SK-N-SH (cell line): ENCODE measurements at regions not wholly inside any gene's neighbourhood (a gene's known extent, or its start where the extent isn't known, plus 50 kb on each side); places are given as distances from the start of the nearest gene placed in this dataset.
"Not testable (repeated sequence)": the region's sequence is repeated elsewhere in the genome, so short reads cannot be mapped to it uniquely, and the experiment has no call there.

Source experiments
- CTCF ChIA-PET: fragments of 300-600, 350-600 bp; formaldehyde crosslinking; extraction: SDS; loops from one replicate; lab custom pipeline; 2021; lab: Yijun Ruan, JAX
- POLR2A ChIA-PET: fragments of 350-600 bp; sonication (Branson Sonifier 250); formaldehyde crosslinking; extraction: SDS; loops from one replicate; lab custom pipeline; 2020; ENCODE audit warnings: antibody characterized with exemption, inconsistent platforms; lab: Yijun Ruan, JAX
- DNase-seq: peaks from one replicate; pipeline ENCODE4 v3.0.0; 2012
- H2AFZ ChIP-seq: fragments of 200-600 bp; sonication (generic); 2 replicates; pipeline ENCODE4 v1.8.1; 2016; ENCODE audit warnings: antibody characterized with exemption, mild to moderate bottlenecking, low read depth
- H3F3A ChIP-seq: fragments of 200-600 bp; sonication (generic); replicated peaks from 2 replicates; pipeline ENCODE3; 2016; ENCODE audit warnings: antibody characterized with exemption, mild to moderate bottlenecking; ENCODE audit not compliant: insufficient read depth
- H3K27ac ChIP-seq, 2 experiments: fragments of 200-500 bp in 1 of 2; fragments of 200-600 bp in 1 of 2; sonication (Bioruptor generic) in 1 of 2; sonication (generic), shearing (Covaris generic) in 1 of 2; 2 replicates each; pipeline versions ENCODE4 v1.5.1 to v1.6.1; 2014 to 2016; ENCODE audit warnings: low read depth in 2 of 2, inconsistent platforms in 1 of 2, low read length in 1 of 2, mild to moderate bottlenecking in 1 of 2, mixed read lengths in 1 of 2
- H3K27me3 ChIP-seq: fragments of 200-600 bp; sonication (generic), shearing (Covaris generic); 2 replicates; pipeline ENCODE4 v1.6.1; 2016; ENCODE audit warnings: mixed run types; ENCODE audit not compliant: insufficient read depth
- H3K36me3 ChIP-seq, 2 experiments: fragments of 200-500 bp in 1 of 2; fragments of 200-600 bp in 1 of 2; sonication (Bioruptor generic) in 1 of 2; sonication (generic) in 1 of 2; replicated peaks in 1 of 2; 2 replicates each; pipeline versions ENCODE3 to v1.5.1; 2014 to 2016; ENCODE audit warnings: low read length in 1 of 2, mild to moderate bottlenecking in 1 of 2; ENCODE audit not compliant: insufficient read depth in 2 of 2, control insufficient read depth in 1 of 2
- H3K4me1 ChIP-seq, 2 experiments: fragments of 200-500 bp in 1 of 2; fragments of 200-600 bp in 1 of 2; sonication (Bioruptor generic) in 1 of 2; sonication (generic), shearing (Covaris generic) in 1 of 2; 2 replicates each; pipeline versions ENCODE4 v1.5.1 to v1.6.1; 2014 to 2016; ENCODE audit warnings: low read depth in 1 of 2, low read length in 1 of 2, mixed run types in 1 of 2; ENCODE audit not compliant: insufficient read depth in 2 of 2, control insufficient read depth in 1 of 2
- H3K4me2 ChIP-seq: fragments of 200-600 bp; sonication (generic), shearing (Covaris generic); 2 replicates; pipeline ENCODE4 v1.6.1; 2017; ENCODE audit warnings: mixed run types
- H3K4me3 ChIP-seq, 2 experiments: fragments of 200-500 bp in 1 of 2; fragments of 200-600 bp in 1 of 2; sonication (Bioruptor generic) in 1 of 2; sonication (generic), shearing (Covaris generic) in 1 of 2; 2 replicates each; pipeline versions ENCODE4 v1.5.1 to v1.8.1; 2014 to 2016; ENCODE audit warnings: low read depth in 2 of 2, inconsistent platforms in 1 of 2, low read length in 1 of 2, mild to moderate bottlenecking in 1 of 2, mixed read lengths in 1 of 2, moderate library complexity in 1 of 2
- H3K79me2 ChIP-seq: fragments of 200-600 bp; sonication (generic); 2 replicates; pipeline ENCODE4 v1.8.1; 2017; ENCODE audit warnings: mild to moderate bottlenecking; ENCODE audit not compliant: insufficient read depth
- H3K9ac ChIP-seq: fragments of 200-600 bp; sonication (generic); 2 replicates; pipeline ENCODE4 v1.6.1; 2017; ENCODE audit warnings: mixed run types
- H3K9me2 ChIP-seq: fragments of 200-600 bp; sonication (generic); 2 replicates; pipeline ENCODE4 v1.6.1; 2017; ENCODE audit warnings: mixed run types
- H3K9me3 ChIP-seq: fragments of 200-600 bp; sonication (generic); 2 replicates; pipeline ENCODE4 v1.6.1; 2017; ENCODE audit warnings: mixed run types, mild to moderate bottlenecking, moderate library complexity
- H4K20me1 ChIP-seq: fragments of 200-600 bp; sonication (generic); 2 replicates; pipeline ENCODE4 v1.6.1; 2017; ENCODE audit warnings: mild to moderate bottlenecking, mixed run types; ENCODE audit not compliant: insufficient read depth
- MXI1 ChIP-seq: IDR thresholded peaks from 2 replicates; pipeline ENCODE4 v1.6.1; 2012; ENCODE audit warnings: mild to moderate bottlenecking, low read depth, low read length, improper control_type of control experiment
- NFIC ChIP-seq: IDR thresholded peaks from 2 replicates; pipeline ENCODE4 v1.4.0; 2012; ENCODE audit warnings: borderline replicate concordance
- RCOR1 ChIP-seq: fragments of 150-350 bp; IDR thresholded peaks from 2 replicates; pipeline ENCODE4 v1.6.1; 2017; ENCODE audit warnings: antibody characterized with exemption, low read length
- RFX5 ChIP-seq: IDR thresholded peaks from 2 replicates; pipeline ENCODE4 v1.6.1; 2012; ENCODE audit warnings: mild to moderate bottlenecking, improper control_type of control experiment, low read length
- RXRA ChIP-seq: IDR thresholded peaks from 2 replicates; pipeline ENCODE4 v1.4.0; 2012; ENCODE audit warnings: low read depth, mild to moderate bottlenecking, borderline replicate concordance
- SIN3A ChIP-seq: IDR thresholded peaks from 2 replicates; pipeline ENCODE4 v1.6.1; 2012; ENCODE audit warnings: low read depth, mild to moderate bottlenecking, low read length, moderate library complexity, borderline replicate concordance
- TAF1 ChIP-seq: IDR thresholded peaks from 2 replicates; pipeline ENCODE4 v1.6.1; 2012; ENCODE audit warnings: low read depth, mild to moderate bottlenecking, low read length, moderate library complexity, borderline replicate concordance
- YY1 ChIP-seq: IDR thresholded peaks from 2 replicates; pipeline ENCODE4 v1.4.0; 2012; ENCODE audit warnings: low read depth, mild to moderate bottlenecking
- whole genome bisulfite sequencing: methylation state at CpG from one replicate; pipeline ENCODE4 v1.1.6; 2017; ENCODE audit warnings: low lambda C conversion rate; 5-methylcytosine and 5-hydroxymethylcytosine counted together
- TF ChIP-seq, protein P1 (sequence below): IDR thresholded peaks from 2 replicates; pipeline ENCODE4 v1.4.0; 2012; ENCODE audit warnings: low read depth, borderline replicate concordance

DNA sequence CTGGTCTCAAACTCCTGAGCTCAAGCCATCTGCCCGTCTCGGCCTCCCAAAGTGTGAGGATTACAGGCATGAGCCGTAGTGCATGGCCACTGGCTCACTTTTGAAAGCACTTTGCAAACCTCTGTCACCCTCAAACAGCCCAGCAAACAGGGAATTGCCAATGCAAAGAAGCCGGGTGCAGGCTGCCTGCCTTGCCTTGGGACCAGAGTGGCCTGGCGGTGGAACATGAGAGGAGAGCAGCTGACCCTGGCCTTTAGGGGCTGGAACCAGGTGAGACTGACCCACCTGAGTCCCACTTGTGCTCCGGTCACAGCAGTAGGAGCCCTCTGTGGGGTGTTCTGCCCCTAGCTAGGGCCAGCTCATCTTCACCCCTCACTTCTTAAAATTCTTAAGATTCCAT, 237.1 kb upstream of the GALNT17 start:
- ChIA-PET POLR2A (interaction anchor here (0.6 kb wide), 1 partner anchor 58 kb away, joined by 3 read pairs; no protein-coding TSS in a partner anchor), CTCF (interaction anchor here (1.1 kb wide), 1 partner anchor 838 kb away, joined by 4 read pairs; no protein-coding TSS in a partner anchor)
- H3K27ac ChIP-seq = no peak overlapping the region
- H3K79me2 ChIP-seq = no peaks in the 10 kb centered on the region
- no peak for DNase-seq
- TF ChIP-seq NFIC (no peak), TAF1 (no peak), SIN3A (no peak), RXRA (no peak), RFX5 (no peak), RCOR1 (no peak), YY1 (no peak), MXI1 (no peak)
- TF ChIP-seq, protein P1, sequence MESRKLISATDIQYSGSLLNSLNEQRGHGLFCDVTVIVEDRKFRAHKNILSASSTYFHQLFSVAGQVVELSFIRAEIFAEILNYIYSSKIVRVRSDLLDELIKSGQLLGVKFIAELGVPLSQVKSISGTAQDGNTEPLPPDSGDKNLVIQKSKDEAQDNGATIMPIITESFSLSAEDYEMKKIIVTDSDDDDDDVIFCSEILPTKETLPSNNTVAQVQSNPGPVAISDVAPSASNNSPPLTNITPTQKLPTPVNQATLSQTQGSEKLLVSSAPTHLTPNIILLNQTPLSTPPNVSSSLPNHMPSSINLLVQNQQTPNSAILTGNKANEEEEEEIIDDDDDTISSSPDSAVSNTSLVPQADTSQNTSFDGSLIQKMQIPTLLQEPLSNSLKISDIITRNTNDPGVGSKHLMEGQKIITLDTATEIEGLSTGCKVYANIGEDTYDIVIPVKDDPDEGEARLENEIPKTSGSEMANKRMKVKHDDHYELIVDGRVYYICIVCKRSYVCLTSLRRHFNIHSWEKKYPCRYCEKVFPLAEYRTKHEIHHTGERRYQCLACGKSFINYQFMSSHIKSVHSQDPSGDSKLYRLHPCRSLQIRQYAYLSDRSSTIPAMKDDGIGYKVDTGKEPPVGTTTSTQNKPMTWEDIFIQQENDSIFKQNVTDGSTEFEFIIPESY = no peak
- no peaks in the 10 kb centered on the region for H4K20me1 ChIP-seq
- no peak overlapping the region for H3K9ac ChIP-seq
- H3K9me2 ChIP-seq = 0 out of 2 replicates have a peak, but pooled peaks cover 5% of the 10 kb centered on the region
- no peaks in the 10 kb centered on the region; the same call in 1 of the 2 replicates for H3K9me3 ChIP-seq
- no peaks in the 10 kb centered on the region for H3K4me1 ChIP-seq
- H3K27me3 ChIP-seq = no peaks in the 10 kb centered on the region
- WGBS = 26% methylated on average over 6 of the region's 6 CpGs
- no peaks in the 10 kb centered on the region for H3K36me3 ChIP-seq
- no peaks in the 10 kb centered on the region for H3F3A ChIP-seq
- no peak overlapping the region for H2AFZ ChIP-seq
- no peak overlapping the region for H3K4me3 ChIP-seq
- no peak overlapping the region for H3K4me2 ChIP-seq

DNA sequence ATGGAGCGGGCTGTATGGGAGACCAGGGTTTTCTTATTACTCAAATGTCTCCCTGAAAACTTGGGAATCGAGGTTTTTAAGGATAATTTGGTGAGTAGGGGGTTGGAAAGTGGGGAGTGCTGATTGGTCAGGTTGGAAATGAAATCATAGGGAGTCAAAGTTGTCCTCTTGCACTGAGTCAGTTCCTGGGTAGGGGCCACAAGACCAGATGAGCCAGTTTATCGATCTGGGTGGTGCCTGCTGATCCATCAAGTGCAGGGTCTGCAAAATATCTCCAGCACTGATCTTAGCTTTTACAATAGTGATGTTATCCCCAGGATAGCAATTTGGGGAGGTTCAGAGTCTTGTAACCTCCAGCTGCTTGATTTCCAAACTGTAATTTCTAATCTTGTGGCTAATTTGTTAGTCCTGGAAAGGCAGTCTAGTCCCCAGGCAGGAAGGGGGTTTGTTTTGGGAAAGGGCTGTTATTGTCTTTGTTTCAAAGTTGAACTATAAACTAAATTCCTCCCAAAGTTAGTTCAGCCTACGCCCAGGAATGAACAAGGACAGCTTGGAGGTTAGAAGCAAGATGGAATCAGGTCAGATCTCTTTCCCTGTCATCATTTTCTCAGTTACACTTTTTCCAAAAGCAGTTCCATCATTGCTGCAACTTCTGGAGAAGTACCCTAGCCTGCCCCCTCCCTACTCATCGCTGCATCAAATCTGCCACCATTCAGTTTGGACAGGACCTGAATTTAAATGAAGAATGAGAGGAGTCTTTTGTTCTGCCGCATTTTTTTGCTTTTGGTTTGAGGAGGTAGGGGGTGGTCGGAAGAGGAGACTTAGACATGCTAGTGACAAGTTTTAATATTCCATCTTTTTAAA, 236.4 kb upstream of the GALNT17 start:
- H3K4me1 ChIP-seq, H3K9me2 ChIP-seq, H3K9ac ChIP-seq, H3K27me3 ChIP-seq, H3K9me3 ChIP-seq, H3K4me2 ChIP-seq, H3K36me3 ChIP-seq, DNase-seq, H3F3A ChIP-seq, H2AFZ ChIP-seq, H3K27ac ChIP-seq, H4K20me1 ChIP-seq, H3K4me3 ChIP-seq, H3K79me2 ChIP-seq: not testable (repeated sequence)
- WGBS = 9% methylated on average over 7 of the region's 7 CpGs
- ChIA-PET POLR2A (interaction anchor here (0.6 kb wide), 1 partner anchor 57 kb away, joined by 3 read pairs; no protein-coding TSS in a partner anchor), CTCF (interaction anchor here (1.1 kb wide), 1 partner anchor 838 kb away, joined by 4 read pairs; no protein-coding TSS in a partner anchor)
